Naive thymus-derived CD8-positive, alpha-beta T cell (primary cell): ENCODE measurements at regions not wholly inside any gene's neighbourhood (a gene's known extent, or its start where the extent isn't known, plus 50 kb on each side); places are given as distances from the start of the nearest gene placed in this dataset.
"Not testable (repeated sequence)": the region's sequence is repeated elsewhere in the genome, so short reads cannot be mapped to it uniquely, and the experiment has no call there.

Source experiments
- ATAC-seq, 2 donors: fragments of 150-1000 bp; cut with Tn5 transposase in 1 of 2; sonication (Bioruptor Pico), chemical (Tn5 transposase) in 1 of 2; 1 replicate in 1 of 2; 2 replicates in 1 of 2; pipeline ENCODE4 v1.10.0; 2021; ENCODE audit warnings: mild to moderate bottlenecking in 2 of 2, moderate library complexity in 2 of 2
- POLR2A ChIA-PET: fragments of 350-600 bp; sonication (Branson Sonifier 250); formaldehyde crosslinking; loops from one replicate; lab custom pipeline; 2021; ENCODE audit warnings: antibody characterized with exemption; lab: Charles Lee
- DNase-seq, 10 donors: peaks; one replicate each; pipeline versions ENCODE4 v3.0.0 to v3.0.0-alpha.2; 2020 to 2022
- H3K27ac Mint-ChIP-seq, 10 donors: one replicate each; pipeline ENCODE4 v1.8.0; 2020 to 2022; ENCODE audit warnings: mild to moderate bottlenecking in 10 of 10, mixed read lengths in 10 of 10, moderate library complexity in 4 of 10, inconsistent platforms in 1 of 10
- H3K27me3 Mint-ChIP-seq, 5 donors: one replicate each; pipeline ENCODE4 v1.8.0; 2021 to 2022; ENCODE audit warnings: mixed read lengths in 5 of 5
- H3K36me3 Mint-ChIP-seq, 3 donors: one replicate each; pipeline ENCODE4 v1.8.0; 2020 to 2022; ENCODE audit warnings: mixed read lengths in 3 of 3, mild to moderate bottlenecking in 2 of 3, inconsistent platforms in 1 of 3
- H3K4me1 Mint-ChIP-seq, 4 donors: one replicate each; pipeline ENCODE4 v1.8.0; 2021 to 2022; ENCODE audit warnings: mixed read lengths in 4 of 4
- H3K4me3 Mint-ChIP-seq, 10 donors: one replicate each; pipeline ENCODE4 v1.8.0; 2020 to 2022; ENCODE audit warnings: mild to moderate bottlenecking in 10 of 10, mixed read lengths in 10 of 10, moderate library complexity in 6 of 10, inconsistent platforms in 1 of 10
- H3K9me3 Mint-ChIP-seq, 9 donors: one replicate each; pipeline ENCODE4 v1.8.0; 2020 to 2022; ENCODE audit warnings: mixed read lengths in 9 of 9, mild to moderate bottlenecking in 3 of 9, inconsistent platforms in 1 of 9, moderate library complexity in 1 of 9

GRCh38 chr17:33904476-33904875 is 350.6 kb upstream of the CCL2 start:
- DNase-seq (no peak), ATAC-seq (no peak)
- Mint-ChIP-seq H3K4me1 (no peaks in the 10 kb centered on the region), H3K4me3 (no peak overlapping the region), H3K9me3 (no peaks in the 10 kb centered on the region), H3K36me3 (no peaks in the 10 kb centered on the region), H3K27me3 (peaks cover 1 to 39% (median 7%) of the 10 kb centered on the region in 5 donors), H3K27ac (no peak overlapping the region)
- POLR2A ChIA-PET: no interaction called here

DNA sequence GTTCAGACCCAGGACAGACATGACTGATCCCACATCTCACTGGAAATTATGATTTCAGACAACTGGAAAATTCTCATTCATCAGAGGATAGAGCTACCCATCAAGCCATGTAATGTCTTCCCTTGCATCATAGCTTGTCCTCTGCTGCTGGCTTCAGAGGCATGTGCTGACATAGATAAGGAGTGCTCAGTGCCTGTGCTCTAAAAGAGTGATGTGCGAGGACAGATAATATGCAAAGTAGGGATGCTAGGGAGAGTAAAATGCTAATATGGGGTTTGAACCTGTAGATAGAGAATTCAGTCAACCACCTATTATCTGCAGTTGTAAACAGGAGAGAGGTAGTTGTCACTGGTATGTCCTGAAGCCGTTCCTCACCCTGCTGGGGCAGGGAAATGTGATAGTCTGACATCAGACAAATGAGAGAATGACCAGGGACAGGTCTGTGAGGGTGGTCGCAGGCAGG is 349.7 kb upstream of the CCL2 start:
- DNase-seq: no peak
- H3K4me1 Mint-ChIP-seq: no peaks in the 10 kb centered on the region
- no peak overlapping the region for H3K27ac Mint-ChIP-seq
- H3K36me3 Mint-ChIP-seq: no peaks in the 10 kb centered on the region
- no peak overlapping the region for H3K4me3 Mint-ChIP-seq
- no peak for ATAC-seq
- H3K27me3 Mint-ChIP-seq: peaks cover 2 to 40% (median 9%) of the 10 kb centered on the region in 5 donors
- H3K9me3 Mint-ChIP-seq: peaks cover 0 to under 1% (median 0%) of the 10 kb centered on the region in 9 donors
- POLR2A ChIA-PET: no interaction called here

DNA sequence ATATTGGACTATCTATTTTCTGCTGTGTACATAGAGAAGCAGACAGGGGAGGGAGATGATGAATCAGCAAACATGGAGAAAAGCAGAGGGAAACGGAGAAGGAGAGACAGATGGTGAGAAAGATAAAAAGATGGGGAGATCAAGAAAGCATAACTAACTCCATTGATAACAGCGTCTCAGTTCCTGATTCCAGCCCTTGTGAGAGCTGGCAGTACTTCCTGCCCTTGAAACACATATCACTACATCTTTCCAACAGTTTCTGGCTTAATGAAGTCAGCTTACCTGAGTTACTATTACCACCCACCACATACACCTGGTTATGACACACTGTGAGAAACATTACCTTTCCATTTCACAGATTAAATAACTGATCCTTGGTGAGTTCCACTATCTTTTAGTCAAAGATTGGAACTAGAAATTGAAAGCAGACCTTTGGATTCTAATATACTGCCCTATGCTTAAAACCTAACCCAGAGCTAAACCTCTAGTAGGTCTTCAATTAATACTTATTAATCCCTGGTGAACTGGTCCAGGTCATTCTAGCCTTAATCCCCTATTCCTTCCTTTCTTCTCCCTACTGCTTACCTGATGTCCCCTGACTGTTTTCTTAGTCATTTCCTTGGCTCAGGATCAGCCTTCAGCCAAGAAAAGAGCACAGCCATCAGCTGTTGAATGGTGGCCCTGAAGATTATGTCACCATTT is 346.6 kb upstream of the CCL2 start:
- no peaks in the 10 kb centered on the region for H3K4me1 Mint-ChIP-seq
- POLR2A ChIA-PET: no interaction called here
- ATAC-seq (no peak), DNase-seq (no peak)
- peaks cover 0 to 4% (median 0%) of the 10 kb centered on the region in 9 donors for H3K9me3 Mint-ChIP-seq
- no peaks in the 10 kb centered on the region for H3K36me3 Mint-ChIP-seq
- peaks cover 4 to 23% (median 13%) of the 10 kb centered on the region in 5 donors for H3K27me3 Mint-ChIP-seq
- no peak overlapping the region for H3K27ac Mint-ChIP-seq
- H3K4me3 Mint-ChIP-seq: no peak overlapping the region

GRCh38 chr17:33910200-33910857 is 344.8 kb upstream of the CCL2 start:
- ATAC-seq (no peak), DNase-seq (no peak)
- Mint-ChIP-seq H3K9me3 (peaks cover 0 to 4% (median 0%) of the 10 kb centered on the region in 9 donors), H3K27ac (no peak overlapping the region), H3K4me3 (no peak overlapping the region), H3K4me1 (no peaks in the 10 kb centered on the region), H3K27me3 (peaks cover 4 to 21% (median 15%) of the 10 kb centered on the region in 5 donors), H3K36me3 (no peaks in the 10 kb centered on the region)
- POLR2A ChIA-PET: no interaction called here

DNA sequence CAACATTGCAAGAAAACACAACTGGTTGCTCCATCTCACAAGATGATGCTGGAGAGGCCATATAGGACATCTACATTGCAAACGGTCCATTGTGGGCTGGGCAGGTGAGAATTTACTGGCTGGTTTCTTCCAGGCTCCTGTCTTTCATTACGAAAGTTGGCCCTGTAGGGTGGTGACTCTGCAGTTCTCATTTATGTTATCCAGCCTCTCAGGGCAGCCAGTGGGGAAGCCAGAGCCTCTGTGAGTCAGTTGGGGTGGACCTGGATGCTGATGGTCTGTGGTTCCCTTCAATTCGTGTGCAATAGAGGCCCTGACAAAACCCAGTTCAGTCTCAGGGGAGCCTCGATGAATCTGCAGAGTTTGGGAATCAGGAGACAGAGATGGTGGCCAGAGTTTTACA is 341.0 kb upstream of the CCL2 start:
- no peak overlapping the region for H3K4me3 Mint-ChIP-seq
- peaks cover 0 to 4% (median 0%) of the 10 kb centered on the region in 9 donors for H3K9me3 Mint-ChIP-seq
- no peaks in the 10 kb centered on the region for H3K4me1 Mint-ChIP-seq

GRCh38 chr17:33922971-33923370 is 332.1 kb upstream of the CCL2 start:
- H3K27ac Mint-ChIP-seq: no peak overlapping the region
- POLR2A ChIA-PET: no interaction called here
- H3K27me3 Mint-ChIP-seq: peaks cover 6 to 32% (median 12%) of the 10 kb centered on the region in 5 donors
- no peaks in the 10 kb centered on the region for H3K36me3 Mint-ChIP-seq
- no peak for ATAC-seq
- DNase-seq: no peak
- H3K4me3 Mint-ChIP-seq: no peak overlapping the region
- H3K4me1 Mint-ChIP-seq: no peaks in the 10 kb centered on the region
- peaks cover 0 to 3% (median 0%) of the 10 kb centered on the region in 9 donors for H3K9me3 Mint-ChIP-seq

More for the DNA sequence above, 341.0 kb upstream of the CCL2 start:
- H3K36me3 Mint-ChIP-seq: no peaks in the 10 kb centered on the region
- no peak overlapping the region for H3K27ac Mint-ChIP-seq
- DNase-seq (no peak), ATAC-seq (no peak)
- POLR2A ChIA-PET: no interaction called here
- peaks cover 8 to 25% (median 16%) of the 10 kb centered on the region in 5 donors for H3K27me3 Mint-ChIP-seq

DNA sequence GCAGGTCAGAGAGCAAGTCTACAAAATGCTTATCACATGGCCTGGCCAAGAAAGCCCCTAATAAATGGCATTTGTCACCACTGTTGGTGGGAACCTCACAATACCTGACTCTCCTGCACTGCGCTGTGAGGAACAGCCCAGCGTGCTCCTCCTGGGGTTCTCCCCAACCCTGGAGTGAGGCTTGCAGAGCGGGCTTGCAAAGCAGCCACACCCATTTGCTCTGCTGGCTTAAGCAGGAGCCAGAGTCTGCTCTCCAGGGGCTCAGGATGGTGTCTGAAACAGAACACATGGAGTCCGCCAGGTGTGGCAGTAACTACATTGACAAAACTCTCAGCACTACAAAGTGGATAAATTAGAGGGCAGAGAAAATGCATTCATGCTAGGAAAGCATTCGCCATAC is 331.0 kb upstream of the CCL2 start:
- Mint-ChIP-seq H3K9me3 (peaks cover 0 to 3% (median 0%) of the 10 kb centered on the region in 9 donors), H3K4me3 (no peak overlapping the region), H3K27me3 (peaks cover 5 to 37% (median 13%) of the 10 kb centered on the region in 5 donors), H3K36me3 (no peaks in the 10 kb centered on the region), H3K27ac (no peak overlapping the region), H3K4me1 (no peaks in the 10 kb centered on the region)
- no peak for DNase-seq
- no peak for ATAC-seq
- POLR2A ChIA-PET: no interaction called here

GRCh38 chr17:33925649-33926048 is 329.4 kb upstream of the CCL2 start:
- ATAC-seq: no peak
- no peaks in the 10 kb centered on the region for H3K9me3 Mint-ChIP-seq
- peaks cover 2 to 42% (median 17%) of the 10 kb centered on the region in 5 donors for H3K27me3 Mint-ChIP-seq
- no peak overlapping the region for H3K4me3 Mint-ChIP-seq
- peaks cover 0 to 2% (median 0%) of the 10 kb centered on the region in 4 donors for H3K4me1 Mint-ChIP-seq
- no peaks in the 10 kb centered on the region for H3K36me3 Mint-ChIP-seq
- no peak for DNase-seq
- no peak overlapping the region for H3K27ac Mint-ChIP-seq
- POLR2A ChIA-PET: no interaction called here

DNA sequence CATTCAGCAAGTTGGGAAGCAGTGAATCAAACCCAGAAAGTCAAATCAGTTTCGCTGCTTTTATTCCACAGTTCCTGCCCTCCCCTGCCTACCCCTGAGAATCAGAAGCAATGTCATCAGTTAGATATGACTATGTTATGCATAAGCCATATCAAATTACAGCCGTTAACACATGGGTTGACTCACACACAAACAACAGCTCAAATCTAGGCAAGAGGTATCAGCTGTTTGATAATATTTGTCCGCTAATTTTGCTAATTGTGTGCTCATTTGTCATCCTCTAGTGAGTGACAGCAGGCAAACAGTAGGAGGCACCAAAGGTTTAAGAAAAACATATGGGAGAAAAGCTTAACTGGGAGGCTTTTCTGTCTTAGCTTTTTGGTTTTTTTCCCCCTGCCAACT is 327.4 kb upstream of the CCL2 start:
- Mint-ChIP-seq H3K4me3 (no peak overlapping the region), H3K36me3 (no peaks in the 10 kb centered on the region), H3K9me3 (no peaks in the 10 kb centered on the region), H3K4me1 (peaks cover 0 to 2% (median 0%) of the 10 kb centered on the region in 4 donors), H3K27me3 (peaks cover 2 to 23% (median 11%) of the 10 kb centered on the region in 5 donors), H3K27ac (no peak overlapping the region)
- POLR2A ChIA-PET: no interaction called here
- ATAC-seq: no peak
- no peak for DNase-seq

DNA sequence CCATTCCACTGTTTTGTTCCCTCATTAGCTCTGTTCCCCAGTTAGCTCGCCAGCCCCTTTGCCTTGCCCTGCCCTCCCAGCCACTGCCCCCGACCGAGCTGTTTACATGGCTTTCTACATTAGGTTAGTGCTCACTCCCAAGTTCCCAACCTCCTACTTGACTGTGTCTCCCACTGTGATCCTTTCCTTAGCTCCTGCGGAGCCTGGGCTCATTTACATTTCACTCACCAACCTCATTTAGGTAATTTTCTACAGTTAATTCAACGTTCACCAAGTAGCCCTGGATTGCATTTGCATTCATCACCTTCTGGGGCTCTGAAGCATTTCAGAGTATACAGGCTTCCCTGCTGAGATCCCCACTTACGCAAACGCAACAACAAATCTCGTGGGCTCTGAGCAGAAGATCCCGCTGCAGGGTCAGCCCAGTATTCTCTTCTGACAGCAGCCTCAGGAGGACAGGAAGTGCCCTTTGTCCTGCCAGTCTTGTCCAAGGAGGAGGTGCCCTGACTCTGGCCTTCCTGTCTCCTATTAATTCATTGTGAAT is 325.8 kb upstream of the CCL2 start:
- Mint-ChIP-seq H3K27ac (no peak overlapping the region), H3K4me1 (peaks cover 0 to 2% (median 0%) of the 10 kb centered on the region in 4 donors), H3K4me3 (no peak overlapping the region), H3K36me3 (no peaks in the 10 kb centered on the region), H3K27me3 (peaks cover 2 to 22% (median 11%) of the 10 kb centered on the region in 5 donors), H3K9me3 (no peaks in the 10 kb centered on the region)
- no peak for ATAC-seq
- POLR2A ChIA-PET: no interaction called here
- DNase-seq: no peak

DNA sequence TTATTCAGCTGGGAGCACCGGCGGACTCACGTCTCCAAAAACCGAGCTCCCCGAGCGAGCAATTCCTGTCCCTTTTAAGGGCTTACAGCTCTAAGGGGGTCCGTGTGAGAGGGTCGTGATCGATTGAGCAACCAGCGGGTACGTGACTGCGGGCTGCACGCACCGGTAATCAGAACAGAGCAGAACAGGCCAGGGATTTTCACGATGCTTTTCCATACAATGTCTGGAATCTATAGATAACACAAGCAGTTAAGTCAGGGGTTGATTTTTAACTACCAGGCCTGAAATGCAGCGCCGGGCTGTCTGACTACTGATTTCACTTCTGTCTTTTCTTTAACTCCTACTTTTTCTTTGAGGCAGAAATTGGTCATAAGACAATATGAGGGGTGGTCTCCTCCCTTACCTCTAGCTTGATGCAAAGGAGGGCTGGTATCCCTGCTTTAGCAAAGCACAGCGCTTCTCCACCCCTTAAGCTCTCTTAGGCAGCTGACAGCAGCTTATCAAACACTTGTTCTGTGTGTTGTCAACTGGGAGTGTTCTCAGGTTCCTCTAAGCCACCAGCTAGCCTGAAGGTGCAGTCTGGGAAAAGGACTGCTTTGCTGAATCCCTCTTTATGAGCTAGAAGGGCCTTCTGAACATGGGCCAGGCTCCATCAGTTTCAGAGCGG is 323.8 kb upstream of the CCL2 start:
- H3K9me3 Mint-ChIP-seq, H3K27ac Mint-ChIP-seq, H3K4me3 Mint-ChIP-seq, ATAC-seq, DNase-seq, H3K4me1 Mint-ChIP-seq, POLR2A ChIA-PET, H3K36me3 Mint-ChIP-seq: not testable (repeated sequence)
- H3K27me3 Mint-ChIP-seq: peaks cover 2 to 19% (median 15%) of the 10 kb centered on the region in 5 donors

GRCh38 chr17:33932996-33933395 is 322.1 kb upstream of the CCL2 start:
- Mint-ChIP-seq H3K4me3 (no peak overlapping the region), H3K9me3 (no peaks in the 10 kb centered on the region), H3K36me3 (no peaks in the 10 kb centered on the region), H3K27me3 (peaks cover 2 to 19% (median 15%) of the 10 kb centered on the region in 5 donors), H3K4me1 (peaks cover 0 to 2% (median 0%) of the 10 kb centered on the region in 4 donors), H3K27ac (no peak overlapping the region)
- POLR2A ChIA-PET: no interaction called here
- ATAC-seq (no peak), DNase-seq (no peak)

- peaks cover 0 to 2% (median 0%) of the 10 kb centered on the region in 4 donors for H3K4me1 Mint-ChIP-seq
- H3K4me3 Mint-ChIP-seq: no peak overlapping the region
- H3K27me3 Mint-ChIP-seq: peaks cover 2 to 15% (median 10%) of the 10 kb centered on the region in 5 donors
- H3K27ac Mint-ChIP-seq: no peak overlapping the region
- no peak for ATAC-seq
- H3K36me3 Mint-ChIP-seq: no peaks in the 10 kb centered on the region
- POLR2A ChIA-PET: no interaction called here
- no peak for DNase-seq
- no peaks in the 10 kb centered on the region for H3K9me3 Mint-ChIP-seq
Observed at GRCh38 chr17:33933576-33933975, 321.5 kb upstream of the CCL2 start.
